OCI-LY7 (cell line): ENCODE measurements at regions not wholly inside any gene's neighbourhood (a gene's known extent, or its start where the extent isn't known, plus 50 kb on each side); places are given as distances from the start of the nearest gene placed in this dataset.

Experiments used
- BruUV-seq: library from RNA; stranded (reverse); fragments of 400-500 nt; replicated peaks from 2 replicates; lab custom pipeline; 2021; lab: Mats Ljungman, UMichigan
- CTCF ChIA-PET: fragments of 300-600 bp; sonication (Branson Sonifier 250); formaldehyde crosslinking; loops from one replicate; lab custom pipeline; 2022; ENCODE audit warnings: antibody characterized with exemption; ENCODE audit not compliant: unreplicated experiment; lab: Charles Lee
- POLR2A ChIA-PET: fragments of 300-600 bp; sonication (Branson Sonifier 250); formaldehyde crosslinking; loops from one replicate; lab custom pipeline; 2022; ENCODE audit warnings: antibody characterized with exemption; lab: Charles Lee
- DNase-seq: peaks from one replicate; pipeline ENCODE4 v3.0.0-alpha.2; 2015; ENCODE audit warnings: low spot score
- H2AFZ ChIP-seq: fragments of 200-600 bp; sonication (generic), shearing (Covaris generic); 2 replicates; pipeline ENCODE4 v1.6.1; 2014; ENCODE audit warnings: mild to moderate bottlenecking, antibody characterized with exemption, low read length, moderate library complexity
- H3K27ac ChIP-seq: fragments of 200-600 bp; sonication (generic); 2 replicates; pipeline ENCODE4 v1.5.1; 2014; ENCODE audit warnings: mixed run types, low read depth, mild to moderate bottlenecking, moderate library complexity, low read length, inconsistent platforms; ENCODE audit not compliant: poor library complexity, severe bottlenecking
- H3K36me3 ChIP-seq: fragments of 200-600 bp; sonication (generic); 2 replicates; pipeline ENCODE4 v1.6.1; 2014; ENCODE audit warnings: mild to moderate bottlenecking, antibody characterized with exemption, low read length, moderate library complexity, mixed read lengths; ENCODE audit not compliant: insufficient read depth
- H3K4me1 ChIP-seq: fragments of 200-600 bp; sonication (generic); 2 replicates; pipeline ENCODE4 v1.5.1; 2014; ENCODE audit warnings: mild to moderate bottlenecking, low read length; ENCODE audit not compliant: insufficient read depth, poor library complexity, severe bottlenecking
- H3K4me2 ChIP-seq: fragments of 200-600 bp; sonication (generic); 2 replicates; pipeline ENCODE4 v1.6.1; 2014; ENCODE audit warnings: mild to moderate bottlenecking, low read length
- H3K4me3 ChIP-seq: fragments of 200-600 bp; sonication (generic); 2 replicates; pipeline ENCODE4 v1.5.1; 2014; ENCODE audit warnings: mild to moderate bottlenecking, low read depth, low read length; ENCODE audit not compliant: poor library complexity, severe bottlenecking
- H3K79me2 ChIP-seq: fragments of 200-600 bp; sonication (generic); 2 replicates; pipeline ENCODE4 v1.6.1; 2016; ENCODE audit warnings: low read depth, mild to moderate bottlenecking, low read length, moderate library complexity, mixed read lengths; ENCODE audit not compliant: insufficient read depth
- H3K9me2 ChIP-seq: fragments of 200-600 bp; sonication (generic); 2 replicates; pipeline ENCODE4 v1.6.1; 2016; ENCODE audit warnings: mild to moderate bottlenecking, low read length, mixed read lengths; ENCODE audit not compliant: insufficient read depth
- H3K9me3 ChIP-seq: fragments of 200-600 bp; sonication (generic); 2 replicates; pipeline ENCODE4 v1.6.1; 2014; ENCODE audit warnings: mild to moderate bottlenecking, mixed run types, low read length, mixed read lengths
- H4K20me1 ChIP-seq: fragments of 200-600 bp; sonication (generic); 2 replicates; pipeline ENCODE4 v1.6.1; 2014; ENCODE audit warnings: mild to moderate bottlenecking, antibody characterized with exemption, low read length, moderate library complexity, mixed read lengths; ENCODE audit not compliant: insufficient read depth
- EZH2phosphoT487 ChIP-seq: fragments of 200-600 bp; sonication (generic); IDR thresholded peaks from 2 replicates; pipeline ENCODE4 v1.6.1; 2018; ENCODE audit warnings: low read depth, borderline replicate concordance, mild to moderate bottlenecking, mixed run types, antibody characterized with exemption, low read length, moderate library complexity, mixed read lengths
- intact Hi-C: fragments of 100-400 bp; cut with micrococcal nuclease; formaldehyde crosslinking; loops from one replicate; pipeline ENCODE4 v1.10.0; 2022; ENCODE audit not compliant: unreplicated experiment
- TF ChIP-seq, protein P1 (sequence below): fragments of 200-600 bp; sonication (generic); conservative IDR thresholded peaks from 2 replicates; pipeline ENCODE4 v1.5.1; 2014; ENCODE audit warnings: mild to moderate bottlenecking, antibody characterized with exemption, low read length, moderate library complexity, mixed read lengths

- ChIA-PET CTCF (no interaction called here), POLR2A (interaction anchor here (0.6 to 1.8 kb wide), 2 partner anchors 98 to 281 kb away, joined by 3 to 5 read pairs; no protein-coding TSS in a partner anchor)
Measured at GRCh38 chr6:141282263-141282662, 850.5 kb upstream of the GJE1 start.

GRCh38 chr6:141269684-141270083 lies 863.0 kb upstream of the GJE1 start:
- intact Hi-C loops, result no loop called here
- Histone ChIP-seq H3K4me2 (no peak overlapping the region), H3K27ac (no peak overlapping the region), H3K79me2 (no peaks in the 10 kb centered on the region), H2AFZ (no peak overlapping the region), H3K9me3 (no peaks in the 10 kb centered on the region), H3K36me3 (no peaks in the 10 kb centered on the region), H4K20me1 (no peaks in the 10 kb centered on the region), H3K9me2 (no peaks in the 10 kb centered on the region), H3K4me1 (no peaks in the 10 kb centered on the region), H3K4me3 (no peak overlapping the region)
- DNase-seq, result no peak
- BruUV-seq, result no TSS peak
- TF ChIP-seq, protein P1, sequence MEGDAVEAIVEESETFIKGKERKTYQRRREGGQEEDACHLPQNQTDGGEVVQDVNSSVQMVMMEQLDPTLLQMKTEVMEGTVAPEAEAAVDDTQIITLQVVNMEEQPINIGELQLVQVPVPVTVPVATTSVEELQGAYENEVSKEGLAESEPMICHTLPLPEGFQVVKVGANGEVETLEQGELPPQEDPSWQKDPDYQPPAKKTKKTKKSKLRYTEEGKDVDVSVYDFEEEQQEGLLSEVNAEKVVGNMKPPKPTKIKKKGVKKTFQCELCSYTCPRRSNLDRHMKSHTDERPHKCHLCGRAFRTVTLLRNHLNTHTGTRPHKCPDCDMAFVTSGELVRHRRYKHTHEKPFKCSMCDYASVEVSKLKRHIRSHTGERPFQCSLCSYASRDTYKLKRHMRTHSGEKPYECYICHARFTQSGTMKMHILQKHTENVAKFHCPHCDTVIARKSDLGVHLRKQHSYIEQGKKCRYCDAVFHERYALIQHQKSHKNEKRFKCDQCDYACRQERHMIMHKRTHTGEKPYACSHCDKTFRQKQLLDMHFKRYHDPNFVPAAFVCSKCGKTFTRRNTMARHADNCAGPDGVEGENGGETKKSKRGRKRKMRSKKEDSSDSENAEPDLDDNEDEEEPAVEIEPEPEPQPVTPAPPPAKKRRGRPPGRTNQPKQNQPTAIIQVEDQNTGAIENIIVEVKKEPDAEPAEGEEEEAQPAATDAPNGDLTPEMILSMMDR, result no peak
- no peak for TF ChIP-seq EZH2phosphoT487
- ChIA-PET CTCF (no interaction called here), POLR2A (no interaction called here)

More at GRCh38 chr6:141282263-141282662, 850.5 kb upstream of the GJE1 start:
- Histone ChIP-seq H3K79me2 (no peaks in the 10 kb centered on the region), H4K20me1 (no peaks in the 10 kb centered on the region), H3K27ac (no peak overlapping the region), H3K36me3 (no peaks in the 10 kb centered on the region), H2AFZ (no peak overlapping the region), H3K4me2 (no peak overlapping the region), H3K4me3 (no peak overlapping the region), H3K9me3 (no peaks in the 10 kb centered on the region), H3K4me1 (no peaks in the 10 kb centered on the region), H3K9me2 (no peaks in the 10 kb centered on the region)
- BruUV-seq, result no TSS peak
- no peak for TF ChIP-seq EZH2phosphoT487
- TF ChIP-seq, protein P1, result no peak
- intact Hi-C loops, result no loop called here
- no peak for DNase-seq

DNA sequence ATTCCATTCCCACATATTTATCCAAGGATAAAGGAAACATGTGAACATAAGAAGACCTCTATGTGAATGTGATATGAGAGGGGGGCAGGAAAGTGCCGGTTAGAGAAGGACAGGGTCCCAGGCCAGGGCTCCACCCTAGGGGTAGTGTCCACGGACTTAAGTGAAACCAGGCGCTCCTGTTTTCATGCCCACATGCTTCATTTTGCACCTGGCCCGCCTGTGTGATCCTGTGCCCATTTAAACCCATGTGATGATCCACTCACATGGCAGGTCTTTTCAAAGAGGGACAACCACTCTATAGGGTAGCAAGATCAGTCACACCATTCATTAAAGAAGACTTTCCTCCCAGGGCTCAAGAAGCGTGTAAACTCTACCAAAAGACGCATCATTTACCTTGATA lies 865.3 kb upstream of the GJE1 start:
- H2AFZ ChIP-seq, result no peak overlapping the region
- no peak overlapping the region for H3K4me3 ChIP-seq
- no peaks in the 10 kb centered on the region for H3K9me2 ChIP-seq
- no peak overlapping the region for H3K27ac ChIP-seq
- ChIA-PET POLR2A (no interaction called here), CTCF (no interaction called here)
- TF ChIP-seq, protein P1, result no peak
- no peak for TF ChIP-seq EZH2phosphoT487
- H4K20me1 ChIP-seq, result no peaks in the 10 kb centered on the region
- no peaks in the 10 kb centered on the region for H3K4me1 ChIP-seq
- intact Hi-C loops, result no loop called here
- no peaks in the 10 kb centered on the region for H3K79me2 ChIP-seq
- H3K4me2 ChIP-seq, result no peak overlapping the region
- BruUV-seq, result no TSS peak
- no peaks in the 10 kb centered on the region for H3K36me3 ChIP-seq
- no peak for DNase-seq
- no peaks in the 10 kb centered on the region for H3K9me3 ChIP-seq
